Esophagus mucosa (tissue), 1 donor: ENCODE measurements at regions not wholly inside any gene's neighbourhood (a gene's known extent, or its start where the extent isn't known, plus 50 kb on each side); places are given as distances from the start of the nearest gene placed in this dataset.

Source experiments
- ATAC-seq: fragments of 200-7000 bp; cut with Tn5 transposase; one replicate; pipeline ENCODE4 v1.9.1; 2020
- donor health status: DM: yes; HTN: yes; CAD: no.

GRCh38 chr2:67251741-67252140 lies 145.4 kb upstream of the ETAA1 start:
- ATAC-seq = no peak

- ATAC-seq = peak; percentile 28
These were observed 141.1 kb upstream of the ETAA1 start for GRCh38 chr2:67255933-67256615.

GRCh38 chr2:67256892-67257291 lies 140.2 kb upstream of the ETAA1 start:
- ATAC-seq = no peak

- ATAC-seq = no peak
These were observed 139.0 kb upstream of the ETAA1 start for GRCh38 chr2:67258122-67258521.

- ATAC-seq = no peak
These were observed 138.3 kb upstream of the ETAA1 start for GRCh38 chr2:67258831-67259230.

- peak; percentile 77 for ATAC-seq
These were observed 137.4 kb upstream of the ETAA1 start for GRCh38 chr2:67259556-67260342.

GRCh38 chr2:67260343-67261277 lies 136.5 kb upstream of the ETAA1 start:
- ATAC-seq = no peak

- no peak for ATAC-seq
These were observed 129.9 kb upstream of the ETAA1 start for GRCh38 chr2:67267241-67267640.

- ATAC-seq = no peak
These were observed 128.3 kb upstream of the ETAA1 start for GRCh38 chr2:67268797-67269196.

- no peak for ATAC-seq
These were observed 124.9 kb upstream of the ETAA1 start for GRCh38 chr2:67272195-67272594.

GRCh38 chr2:67277450-67277849 lies 119.7 kb upstream of the ETAA1 start:
- no peak for ATAC-seq

GRCh38 chr2:67281101-67281500 lies 116.0 kb upstream of the ETAA1 start:
- ATAC-seq = no peak

- no peak for ATAC-seq
These were observed 113.5 kb upstream of the ETAA1 start for GRCh38 chr2:67283641-67284040.

GRCh38 chr2:67286981-67287759 lies 110.0 kb upstream of the ETAA1 start:
- no peak for ATAC-seq

- no peak for ATAC-seq
These were observed 107.9 kb upstream of the ETAA1 start for GRCh38 chr2:67289271-67289670.

GRCh38 chr2:67289921-67290371 lies 107.2 kb upstream of the ETAA1 start:
- peak; percentile 94 for ATAC-seq

GRCh38 chr2:67290451-67291290 lies 106.5 kb upstream of the ETAA1 start:
- peak; percentile 90 for ATAC-seq

GRCh38 chr2:67294218-67294617 lies 102.9 kb upstream of the ETAA1 start:
- ATAC-seq = no peak

- no peak for ATAC-seq
These were observed 101.7 kb upstream of the ETAA1 start for GRCh38 chr2:67295406-67295805.

- no peak for ATAC-seq
These were observed 101.3 kb upstream of the ETAA1 start for GRCh38 chr2:67295851-67296250.

- ATAC-seq = no peak
These were observed 92.7 kb upstream of the ETAA1 start for GRCh38 chr2:67304300-67304890.
